HL-60/S4 (cell line): ENCODE measurements at regions not wholly inside any gene's neighbourhood (a gene's known extent, or its start where the extent isn't known, plus 50 kb on each side); places are given as distances from the start of the nearest gene placed in this dataset.
"Not testable (repeated sequence)": the region's sequence is repeated elsewhere in the genome, so short reads cannot be mapped to it uniquely, and the experiment has no call there.

Experiments
- in situ Hi-C: fragments of 300-500 bp; cut with MboI; formaldehyde crosslinking; loops from 2 replicates; pipeline ENCODE4 v1.14.3; 2022; ENCODE audit warnings: low sequenced_read_pairs

GRCh38 chr1:96469726-96470125 lies 251.9 kb upstream of the PTBP2 start:
- in situ Hi-C loops: not testable (repeated sequence)

- in situ Hi-C loops: no loop called here
Observed at GRCh38 chr1:96472471-96472870, 249.1 kb upstream of the PTBP2 start.

GRCh38 chr1:96473791-96474434 lies 247.7 kb upstream of the PTBP2 start:
- in situ Hi-C loops: no loop called here

GRCh38 chr1:96474985-96475743 lies 246.4 kb upstream of the PTBP2 start:
- in situ Hi-C loops: no loop called here

- in situ Hi-C loops: no loop called here
Observed at GRCh38 chr1:96475903-96476302, 245.7 kb upstream of the PTBP2 start.

- in situ Hi-C loops: no loop called here
Observed at GRCh38 chr1:96478228-96478627, 243.4 kb upstream of the PTBP2 start.

GRCh38 chr1:96481409-96481808 lies 240.2 kb upstream of the PTBP2 start:
- in situ Hi-C loops: no loop called here

- in situ Hi-C loops: no loop called here
Observed at GRCh38 chr1:96482616-96483015, 239.0 kb upstream of the PTBP2 start.

GRCh38 chr1:96487394-96487793 lies 234.2 kb upstream of the PTBP2 start:
- in situ Hi-C loops: no loop called here

GRCh38 chr1:96487971-96488370 lies 233.6 kb upstream of the PTBP2 start:
- in situ Hi-C loops: no loop called here

- in situ Hi-C loops: no loop called here
Observed at GRCh38 chr1:96488777-96489176, 232.8 kb upstream of the PTBP2 start.

- in situ Hi-C loops: no loop called here
Observed at GRCh38 chr1:96492236-96492635, 229.3 kb upstream of the PTBP2 start.

- in situ Hi-C loops: no loop called here
Observed at GRCh38 chr1:96498744-96499340, 222.7 kb upstream of the PTBP2 start.

- in situ Hi-C loops: no loop called here
Observed at GRCh38 chr1:96508233-96508632, 213.4 kb upstream of the PTBP2 start.

GRCh38 chr1:96509339-96509738 lies 212.2 kb upstream of the PTBP2 start:
- in situ Hi-C loops: no loop called here

- in situ Hi-C loops: no loop called here
Observed at GRCh38 chr1:96509951-96510350, 211.6 kb upstream of the PTBP2 start.

GRCh38 chr1:96510391-96510790 lies 211.2 kb upstream of the PTBP2 start:
- in situ Hi-C loops: no loop called here

GRCh38 chr1:96510911-96511310 lies 210.7 kb upstream of the PTBP2 start:
- in situ Hi-C loops: no loop called here

GRCh38 chr1:96513136-96513535 lies 208.4 kb upstream of the PTBP2 start:
- in situ Hi-C loops: no loop called here

GRCh38 chr1:96515430-96515829 lies 206.2 kb upstream of the PTBP2 start:
- in situ Hi-C loops: no loop called here

- in situ Hi-C loops: no loop called here
Observed at GRCh38 chr1:96515925-96516324, 205.7 kb upstream of the PTBP2 start.
